SK-N-SH (cell line): ENCODE measurements at regions not wholly inside any gene's neighbourhood (a gene's known extent, or its start where the extent isn't known, plus 50 kb on each side); places are given as distances from the start of the nearest gene placed in this dataset.

Experiments used
- CTCF ChIA-PET: fragments of 300-600, 350-600 bp; formaldehyde crosslinking; extraction: SDS; loops from one replicate; lab custom pipeline; 2021; lab: Yijun Ruan, JAX
- POLR2A ChIA-PET: fragments of 350-600 bp; sonication (Branson Sonifier 250); formaldehyde crosslinking; extraction: SDS; loops from one replicate; lab custom pipeline; 2020; ENCODE audit warnings: antibody characterized with exemption, inconsistent platforms; lab: Yijun Ruan, JAX
- DNase-seq: peaks from one replicate; pipeline ENCODE4 v3.0.0; 2012
- H2AFZ ChIP-seq: fragments of 200-600 bp; sonication (generic); 2 replicates; pipeline ENCODE4 v1.8.1; 2016; ENCODE audit warnings: antibody characterized with exemption, mild to moderate bottlenecking, low read depth
- H3F3A ChIP-seq: fragments of 200-600 bp; sonication (generic); replicated peaks from 2 replicates; pipeline ENCODE3; 2016; ENCODE audit warnings: antibody characterized with exemption, mild to moderate bottlenecking; ENCODE audit not compliant: insufficient read depth
- H3K27ac ChIP-seq, 2 experiments: fragments of 200-500 bp in 1 of 2; fragments of 200-600 bp in 1 of 2; sonication (Bioruptor generic) in 1 of 2; sonication (generic), shearing (Covaris generic) in 1 of 2; 2 replicates each; pipeline versions ENCODE4 v1.5.1 to v1.6.1; 2014 to 2016; ENCODE audit warnings: low read depth in 2 of 2, inconsistent platforms in 1 of 2, low read length in 1 of 2, mild to moderate bottlenecking in 1 of 2, mixed read lengths in 1 of 2
- H3K27me3 ChIP-seq: fragments of 200-600 bp; sonication (generic), shearing (Covaris generic); 2 replicates; pipeline ENCODE4 v1.6.1; 2016; ENCODE audit warnings: mixed run types; ENCODE audit not compliant: insufficient read depth
- H3K36me3 ChIP-seq, 2 experiments: fragments of 200-500 bp in 1 of 2; fragments of 200-600 bp in 1 of 2; sonication (Bioruptor generic) in 1 of 2; sonication (generic) in 1 of 2; replicated peaks in 1 of 2; 2 replicates each; pipeline versions ENCODE3 to v1.5.1; 2014 to 2016; ENCODE audit warnings: low read length in 1 of 2, mild to moderate bottlenecking in 1 of 2; ENCODE audit not compliant: insufficient read depth in 2 of 2, control insufficient read depth in 1 of 2
- H3K4me1 ChIP-seq, 2 experiments: fragments of 200-500 bp in 1 of 2; fragments of 200-600 bp in 1 of 2; sonication (Bioruptor generic) in 1 of 2; sonication (generic), shearing (Covaris generic) in 1 of 2; 2 replicates each; pipeline versions ENCODE4 v1.5.1 to v1.6.1; 2014 to 2016; ENCODE audit warnings: low read depth in 1 of 2, low read length in 1 of 2, mixed run types in 1 of 2; ENCODE audit not compliant: insufficient read depth in 2 of 2, control insufficient read depth in 1 of 2
- H3K4me2 ChIP-seq: fragments of 200-600 bp; sonication (generic), shearing (Covaris generic); 2 replicates; pipeline ENCODE4 v1.6.1; 2017; ENCODE audit warnings: mixed run types
- H3K4me3 ChIP-seq, 2 experiments: fragments of 200-500 bp in 1 of 2; fragments of 200-600 bp in 1 of 2; sonication (Bioruptor generic) in 1 of 2; sonication (generic), shearing (Covaris generic) in 1 of 2; 2 replicates each; pipeline versions ENCODE4 v1.5.1 to v1.8.1; 2014 to 2016; ENCODE audit warnings: low read depth in 2 of 2, inconsistent platforms in 1 of 2, low read length in 1 of 2, mild to moderate bottlenecking in 1 of 2, mixed read lengths in 1 of 2, moderate library complexity in 1 of 2
- H3K79me2 ChIP-seq: fragments of 200-600 bp; sonication (generic); 2 replicates; pipeline ENCODE4 v1.8.1; 2017; ENCODE audit warnings: mild to moderate bottlenecking; ENCODE audit not compliant: insufficient read depth
- H3K9ac ChIP-seq: fragments of 200-600 bp; sonication (generic); 2 replicates; pipeline ENCODE4 v1.6.1; 2017; ENCODE audit warnings: mixed run types
- H3K9me2 ChIP-seq: fragments of 200-600 bp; sonication (generic); 2 replicates; pipeline ENCODE4 v1.6.1; 2017; ENCODE audit warnings: mixed run types
- H3K9me3 ChIP-seq: fragments of 200-600 bp; sonication (generic); 2 replicates; pipeline ENCODE4 v1.6.1; 2017; ENCODE audit warnings: mixed run types, mild to moderate bottlenecking, moderate library complexity
- H4K20me1 ChIP-seq: fragments of 200-600 bp; sonication (generic); 2 replicates; pipeline ENCODE4 v1.6.1; 2017; ENCODE audit warnings: mild to moderate bottlenecking, mixed run types; ENCODE audit not compliant: insufficient read depth
- CHD2 ChIP-seq: fragments of 150-350 bp; IDR thresholded peaks from 2 replicates; pipeline ENCODE4 v1.6.1; 2018; ENCODE audit warnings: low read length; ENCODE audit not compliant: partially characterized antibody
- FOSL2 ChIP-seq: IDR thresholded peaks from 2 replicates; pipeline ENCODE4 v1.4.0; 2012; ENCODE audit warnings: low read depth, mild to moderate bottlenecking, moderate library complexity, borderline replicate concordance
- GATA2 ChIP-seq: sonication (generic); formaldehyde crosslinking; IDR thresholded peaks from 2 replicates; pipeline ENCODE4 v1.5.0; 2020; ENCODE audit warnings: mild to moderate bottlenecking, missing genetic modification reagents
- IRF3 ChIP-seq: fragments of 150-350 bp; IDR thresholded peaks from 2 replicates; pipeline ENCODE4 v1.6.1; 2016; ENCODE audit warnings: mild to moderate bottlenecking, low read depth, low read length
- MEF2A ChIP-seq: IDR thresholded peaks from 2 replicates; pipeline ENCODE4 v1.4.0; 2012; ENCODE audit warnings: low read depth, borderline replicate concordance
- MXI1 ChIP-seq: IDR thresholded peaks from 2 replicates; pipeline ENCODE4 v1.6.1; 2012; ENCODE audit warnings: mild to moderate bottlenecking, low read depth, low read length, improper control_type of control experiment
- NFIC ChIP-seq: IDR thresholded peaks from 2 replicates; pipeline ENCODE4 v1.4.0; 2012; ENCODE audit warnings: borderline replicate concordance
- RAD21 ChIP-seq: IDR thresholded peaks from 2 replicates; pipeline ENCODE4 v1.6.1; 2012; ENCODE audit warnings: mild to moderate bottlenecking, low read length
- RCOR1 ChIP-seq: fragments of 150-350 bp; IDR thresholded peaks from 2 replicates; pipeline ENCODE4 v1.6.1; 2017; ENCODE audit warnings: antibody characterized with exemption, low read length
- REST ChIP-seq: IDR thresholded peaks from 2 replicates; pipeline ENCODE4 v1.6.1; 2012; ENCODE audit warnings: mild to moderate bottlenecking, low read depth, low read length, moderate library complexity
- SMC3 ChIP-seq: IDR thresholded peaks from 2 replicates; pipeline ENCODE4 v1.6.1; 2012; ENCODE audit warnings: low read depth, low read length, improper control_type of control experiment
- WGBS: methylation state at CpG from one replicate; pipeline ENCODE4 v1.1.6; 2017; ENCODE audit warnings: low lambda C conversion rate; 5-methylcytosine and 5-hydroxymethylcytosine counted together
- TF ChIP-seq, protein P1 (sequence below): IDR thresholded peaks from 2 replicates; pipeline ENCODE4; 2012
- TF ChIP-seq, protein P2 (sequence below): IDR thresholded peaks from 2 replicates; pipeline ENCODE4 v1.4.0; 2012; ENCODE audit warnings: low read depth
- TF ChIP-seq, protein P3 (sequence below): IDR thresholded peaks from 2 replicates; pipeline ENCODE4 v1.4.0; 2012; ENCODE audit warnings: low read depth, borderline replicate concordance

DNA sequence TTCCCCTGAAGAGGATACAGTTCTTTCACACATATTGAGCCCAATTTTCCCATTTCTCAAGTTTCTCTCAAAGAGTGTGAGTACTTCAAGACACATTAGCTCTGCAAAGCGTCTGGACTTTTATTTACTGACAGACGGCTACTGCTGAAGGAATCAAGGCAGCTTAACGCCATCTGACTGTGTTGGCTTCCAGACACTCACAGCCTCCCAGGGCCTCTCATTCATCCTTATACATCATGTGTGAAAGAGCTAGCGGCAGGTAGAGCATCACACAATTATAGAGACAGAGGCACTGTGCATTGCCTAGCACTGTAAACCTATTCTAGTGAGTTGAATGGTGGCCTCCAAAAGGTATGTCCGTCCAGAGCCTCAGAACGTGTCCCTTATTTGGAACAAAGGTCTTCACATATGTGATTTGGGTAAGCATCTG, 284.1 kb upstream of the STT3B start:
- no peaks in the 10 kb centered on the region for H3F3A ChIP-seq
- H4K20me1 ChIP-seq: no peaks in the 10 kb centered on the region
- TF ChIP-seq, protein P1, sequence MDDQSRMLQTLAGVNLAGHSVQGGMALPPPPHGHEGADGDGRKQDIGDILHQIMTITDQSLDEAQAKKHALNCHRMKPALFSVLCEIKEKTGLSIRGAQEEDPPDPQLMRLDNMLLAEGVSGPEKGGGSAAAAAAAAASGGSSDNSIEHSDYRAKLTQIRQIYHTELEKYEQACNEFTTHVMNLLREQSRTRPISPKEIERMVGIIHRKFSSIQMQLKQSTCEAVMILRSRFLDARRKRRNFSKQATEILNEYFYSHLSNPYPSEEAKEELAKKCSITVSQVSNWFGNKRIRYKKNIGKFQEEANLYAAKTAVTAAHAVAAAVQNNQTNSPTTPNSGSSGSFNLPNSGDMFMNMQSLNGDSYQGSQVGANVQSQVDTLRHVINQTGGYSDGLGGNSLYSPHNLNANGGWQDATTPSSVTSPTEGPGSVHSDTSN: no peak
- TF ChIP-seq IRF3 (no peak), SMC3 (no peak), GATA2 (CRISPR knock-in tag) (no peak), FOSL2 (no peak), NFIC (no peak), REST (no peak), RAD21 (no peak), MEF2A (no peak), RCOR1 (no peak), MXI1 (no peak), CHD2 (no peak)
- TF ChIP-seq, protein P2, sequence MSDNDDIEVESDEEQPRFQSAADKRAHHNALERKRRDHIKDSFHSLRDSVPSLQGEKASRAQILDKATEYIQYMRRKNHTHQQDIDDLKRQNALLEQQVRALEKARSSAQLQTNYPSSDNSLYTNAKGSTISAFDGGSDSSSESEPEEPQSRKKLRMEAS: no peak
- TF ChIP-seq, protein P3, sequence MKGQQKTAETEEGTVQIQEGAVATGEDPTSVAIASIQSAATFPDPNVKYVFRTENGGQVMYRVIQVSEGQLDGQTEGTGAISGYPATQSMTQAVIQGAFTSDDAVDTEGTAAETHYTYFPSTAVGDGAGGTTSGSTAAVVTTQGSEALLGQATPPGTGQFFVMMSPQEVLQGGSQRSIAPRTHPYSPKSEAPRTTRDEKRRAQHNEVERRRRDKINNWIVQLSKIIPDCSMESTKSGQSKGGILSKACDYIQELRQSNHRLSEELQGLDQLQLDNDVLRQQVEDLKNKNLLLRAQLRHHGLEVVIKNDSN: no peak
- no peak overlapping the region for H3K4me2 ChIP-seq
- WGBS: 47% methylated on average over 6 of the region's 6 CpGs
- no peaks in the 10 kb centered on the region for H3K79me2 ChIP-seq
- ChIA-PET CTCF (no interaction called here), POLR2A (no interaction called here)
- no peaks in the 10 kb centered on the region for H3K9me2 ChIP-seq
- H3K4me3 ChIP-seq: no peak overlapping the region
- no peak for DNase-seq
- H3K9ac ChIP-seq: no peak overlapping the region
- no peaks in the 10 kb centered on the region for H3K36me3 ChIP-seq
- no peaks in the 10 kb centered on the region for H3K27me3 ChIP-seq
- no peaks in the 10 kb centered on the region for H3K9me3 ChIP-seq
- H3K4me1 ChIP-seq: no peaks in the 10 kb centered on the region
- H2AFZ ChIP-seq: no peak overlapping the region
- no peak overlapping the region for H3K27ac ChIP-seq
